ENCODE measurements at regions not wholly inside any gene's neighbourhood (a gene's known extent, or its start where the extent isn't known, plus 50 kb on each side); places are given as distances from the start of the nearest gene placed in this dataset.

DNA sequence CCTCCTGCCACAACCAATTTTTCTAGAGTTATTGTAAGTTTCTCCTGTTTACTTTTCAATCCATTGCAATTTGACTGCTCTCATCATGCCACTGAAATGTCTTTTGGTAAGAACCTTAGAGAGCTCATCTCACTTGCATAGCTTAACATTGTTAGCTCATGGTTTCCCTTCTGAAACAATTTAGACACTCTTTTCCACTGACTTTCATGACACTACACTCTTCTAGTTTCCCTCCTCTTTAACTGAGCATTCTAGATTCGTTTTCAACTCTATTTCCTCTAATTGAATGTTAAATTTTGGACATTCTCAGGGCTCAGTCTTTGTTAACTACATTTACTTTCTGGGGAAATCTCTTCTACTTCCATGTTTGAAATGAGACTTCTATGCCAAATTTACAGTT lies 369.1 kb downstream of the JRKL start:
- ATAC-seq (ENCODE audit: low read depth in 2 of 2) (no peak), DNase-seq (no peak)
- no peaks in the 10 kb centered on the region for H3K27me3 ChIP-seq (ENCODE audit: control insufficient read depth, insufficient read depth, low read length)
- no peak overlapping the region for H3K27ac ChIP-seq (ENCODE audit: insufficient read depth, low read length, poor library complexity, severe bottlenecking)
- Mint-ChIP-seq H3K4me3 (no peak overlapping the region), H3K9me3 (peaks cover 0 to 12% (median 3%) of the 10 kb centered on the region in 7 donors), H3K27ac (no peak overlapping the region), H3K4me1 (no peaks in the 10 kb centered on the region), H3K36me3 (no peaks in the 10 kb centered on the region), H3K27me3 (no peaks in the 10 kb centered on the region)
- H3K4me3 ChIP-seq (ENCODE audit: low read depth, low read length), result no peak overlapping the region
- no peaks in the 10 kb centered on the region for H3K9me3 ChIP-seq (ENCODE audit: control insufficient read depth in 2 of 2, low read length in 2 of 2)
- no peaks in the 10 kb centered on the region for H3K36me3 ChIP-seq (ENCODE audit: control insufficient read depth, insufficient read depth, low read length)
- H3K4me1 ChIP-seq (ENCODE audit: control insufficient read depth, insufficient read depth, low read length, poor library complexity, severe bottlenecking), result no peaks in the 10 kb centered on the region

DNA sequence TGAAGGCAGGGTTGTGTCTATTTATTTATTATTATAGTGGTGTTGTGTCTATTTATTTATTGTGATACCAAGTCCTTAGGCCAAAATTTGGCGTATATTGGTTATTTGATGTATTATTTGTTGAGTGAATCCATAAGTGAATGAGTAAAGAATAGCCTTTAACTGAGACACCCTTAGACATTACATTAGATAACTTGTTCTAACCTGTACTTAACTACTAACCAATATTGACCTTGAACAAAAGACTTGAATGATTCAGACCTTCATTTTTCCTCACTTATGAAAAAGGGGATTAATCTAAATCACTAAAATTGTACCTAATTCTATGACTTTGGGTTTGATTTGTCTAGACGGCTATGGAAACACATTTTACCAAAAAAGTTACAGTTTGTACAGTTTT lies 370.5 kb downstream of the JRKL start:
- Histone ChIP-seq H3K27me3 (ENCODE audit: control insufficient read depth, insufficient read depth, low read length) (no peaks in the 10 kb centered on the region), H3K36me3 (ENCODE audit: control insufficient read depth, insufficient read depth, low read length) (no peaks in the 10 kb centered on the region), H3K27ac (ENCODE audit: insufficient read depth, low read length, poor library complexity, severe bottlenecking) (no peak overlapping the region), H3K4me1 (ENCODE audit: control insufficient read depth, insufficient read depth, low read length, poor library complexity, severe bottlenecking) (no peaks in the 10 kb centered on the region), H3K9me3 (ENCODE audit: control insufficient read depth in 2 of 2, low read length in 2 of 2) (no peaks in the 10 kb centered on the region), H3K4me3 (ENCODE audit: low read depth, low read length) (no peak overlapping the region)
- H3K4me1 Mint-ChIP-seq, result no peaks in the 10 kb centered on the region
- no peak for DNase-seq
- peaks cover 0 to 19% (median 3%) of the 10 kb centered on the region in 7 donors for H3K9me3 Mint-ChIP-seq
- no peaks in the 10 kb centered on the region for H3K36me3 Mint-ChIP-seq
- no peak overlapping the region for H3K27ac Mint-ChIP-seq
- H3K4me3 Mint-ChIP-seq, result no peak overlapping the region
- no peak for ATAC-seq (ENCODE audit: low read depth in 2 of 2)
- H3K27me3 Mint-ChIP-seq, result no peaks in the 10 kb centered on the region

DNA sequence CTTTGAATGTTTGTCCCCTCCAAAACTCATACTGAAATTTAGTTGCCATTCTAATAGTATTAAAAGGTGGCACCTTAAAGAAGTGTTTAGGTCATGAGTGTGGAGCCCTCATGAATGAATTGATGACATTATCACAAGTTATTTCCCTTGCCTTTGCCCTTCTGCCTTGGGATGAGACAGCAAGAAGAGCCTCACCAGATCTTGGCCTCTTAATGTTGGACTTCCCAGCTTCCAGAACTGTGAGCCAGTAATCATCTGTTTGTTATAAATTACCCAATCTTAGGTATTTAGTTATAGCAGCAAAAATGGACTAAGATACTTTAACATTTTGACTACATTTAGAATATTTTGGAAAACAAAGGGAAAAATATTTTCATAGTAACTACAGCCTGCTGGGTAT lies 371.0 kb downstream of the JRKL start:
- no peaks in the 10 kb centered on the region for H3K36me3 ChIP-seq (ENCODE audit: control insufficient read depth, insufficient read depth, low read length)
- H3K27me3 ChIP-seq (ENCODE audit: control insufficient read depth, insufficient read depth, low read length), result no peaks in the 10 kb centered on the region
- H3K9me3 ChIP-seq (ENCODE audit: control insufficient read depth in 2 of 2, low read length in 2 of 2), result no peaks in the 10 kb centered on the region
- no peaks in the 10 kb centered on the region for H3K4me1 ChIP-seq (ENCODE audit: control insufficient read depth, insufficient read depth, low read length, poor library complexity, severe bottlenecking)
- Mint-ChIP-seq H3K27ac (no peak overlapping the region), H3K36me3 (no peaks in the 10 kb centered on the region), H3K27me3 (no peaks in the 10 kb centered on the region), H3K4me1 (no peaks in the 10 kb centered on the region), H3K9me3 (peaks cover 0 to 19% (median 3%) of the 10 kb centered on the region in 7 donors), H3K4me3 (no peak overlapping the region)
- ATAC-seq (ENCODE audit: low read depth in 2 of 2) (no peak), DNase-seq (no peak)
- H3K4me3 ChIP-seq (ENCODE audit: low read depth, low read length), result no peak overlapping the region
- no peak overlapping the region for H3K27ac ChIP-seq (ENCODE audit: insufficient read depth, low read length, poor library complexity, severe bottlenecking)

DNA sequence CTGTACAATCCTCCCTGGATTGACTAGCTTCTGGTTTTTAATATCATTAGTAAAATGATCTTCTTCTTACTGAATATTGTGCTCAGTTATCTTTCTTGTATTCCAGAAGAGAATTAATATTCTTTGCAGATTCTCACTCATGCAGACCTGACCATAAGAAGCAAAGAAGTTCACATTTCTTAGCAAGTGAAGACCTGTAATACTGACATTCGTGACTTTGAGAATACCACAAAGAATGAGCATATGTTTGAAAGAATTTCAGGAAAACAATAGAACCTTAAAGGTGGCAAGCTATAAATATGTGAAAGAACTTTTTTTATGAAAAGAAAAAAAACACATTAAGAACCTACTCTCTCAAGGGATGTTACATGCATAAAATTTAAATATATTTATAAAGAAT lies 371.6 kb downstream of the JRKL start:
- ATAC-seq (ENCODE audit: low read depth in 2 of 2) (no peak), DNase-seq (no peak)
- no peaks in the 10 kb centered on the region for H3K36me3 Mint-ChIP-seq
- Histone ChIP-seq H3K27me3 (ENCODE audit: control insufficient read depth, insufficient read depth, low read length) (no peaks in the 10 kb centered on the region), H3K36me3 (ENCODE audit: control insufficient read depth, insufficient read depth, low read length) (no peaks in the 10 kb centered on the region), H3K9me3 (ENCODE audit: control insufficient read depth in 2 of 2, low read length in 2 of 2) (no peaks in the 10 kb centered on the region), H3K4me1 (ENCODE audit: control insufficient read depth, insufficient read depth, low read length, poor library complexity, severe bottlenecking) (no peaks in the 10 kb centered on the region), H3K27ac (ENCODE audit: insufficient read depth, low read length, poor library complexity, severe bottlenecking) (no peak overlapping the region), H3K4me3 (ENCODE audit: low read depth, low read length) (no peak overlapping the region)
- no peaks in the 10 kb centered on the region for H3K4me1 Mint-ChIP-seq
- H3K4me3 Mint-ChIP-seq, result no peak overlapping the region
- no peak overlapping the region for H3K27ac Mint-ChIP-seq
- peaks cover 0 to 21% (median 3%) of the 10 kb centered on the region in 7 donors for H3K9me3 Mint-ChIP-seq
- H3K27me3 Mint-ChIP-seq, result no peaks in the 10 kb centered on the region

DNA sequence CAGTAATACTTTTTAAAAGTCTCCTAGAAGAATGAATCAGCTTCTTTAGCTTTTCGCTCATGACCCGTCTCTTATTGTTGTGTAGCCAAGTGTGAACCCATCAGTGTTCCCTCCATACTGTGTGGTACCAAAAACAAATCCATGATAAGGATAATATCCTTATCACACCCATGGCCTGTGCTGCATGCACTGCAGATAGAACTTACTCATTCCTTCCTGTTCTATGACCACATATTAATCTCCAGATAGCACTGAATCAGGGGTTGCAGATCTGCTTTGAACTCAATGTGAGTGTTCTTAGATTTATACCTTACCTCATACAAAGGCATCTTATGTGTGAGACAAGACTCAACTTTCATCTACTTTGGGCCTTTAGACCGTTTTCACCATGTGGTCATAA lies 373.4 kb downstream of the JRKL start:
- H3K4me3 Mint-ChIP-seq, result no peak overlapping the region
- no peaks in the 10 kb centered on the region for H3K36me3 ChIP-seq (ENCODE audit: control insufficient read depth, insufficient read depth, low read length)
- H3K36me3 Mint-ChIP-seq, result no peaks in the 10 kb centered on the region
- ATAC-seq (ENCODE audit: low read depth in 2 of 2), result no peak
- H3K4me3 ChIP-seq (ENCODE audit: low read depth, low read length), result no peak overlapping the region
- no peaks in the 10 kb centered on the region for H3K4me1 ChIP-seq (ENCODE audit: control insufficient read depth, insufficient read depth, low read length, poor library complexity, severe bottlenecking)
- H3K27me3 ChIP-seq (ENCODE audit: control insufficient read depth, insufficient read depth, low read length), result no peaks in the 10 kb centered on the region
- H3K9me3 Mint-ChIP-seq, result peaks cover 0 to 24% (median 5%) of the 10 kb centered on the region in 7 donors
- H3K27ac ChIP-seq (ENCODE audit: insufficient read depth, low read length, poor library complexity, severe bottlenecking), result no peak overlapping the region
- no peaks in the 10 kb centered on the region for H3K27me3 Mint-ChIP-seq
- no peak overlapping the region for H3K27ac Mint-ChIP-seq
- no peak for DNase-seq
- H3K9me3 ChIP-seq (ENCODE audit: control insufficient read depth in 2 of 2, low read length in 2 of 2), result no peaks in the 10 kb centered on the region
- no peaks in the 10 kb centered on the region for H3K4me1 Mint-ChIP-seq

DNA sequence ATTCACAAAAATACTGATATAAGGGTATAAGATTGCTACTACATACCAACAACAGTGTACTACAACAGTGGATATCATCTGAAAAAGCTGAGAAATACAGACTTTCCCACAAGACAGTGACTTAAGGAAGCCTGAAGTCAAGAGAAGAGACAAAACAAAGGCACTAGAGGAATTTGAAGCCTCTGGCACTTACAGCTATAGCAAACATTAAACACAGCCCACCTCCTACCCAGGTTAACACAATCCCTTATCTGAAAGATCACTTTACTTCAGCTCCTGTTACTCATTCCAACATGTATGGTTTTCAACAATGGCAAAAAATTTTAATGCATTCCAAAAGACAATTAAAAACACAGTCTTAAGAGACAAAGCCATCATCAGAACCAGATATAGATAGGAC lies 388.5 kb downstream of the JRKL start:
- Mint-ChIP-seq H3K27me3 (no peaks in the 10 kb centered on the region), H3K27ac (no peak overlapping the region), H3K4me1 (no peaks in the 10 kb centered on the region), H3K36me3 (no peaks in the 10 kb centered on the region), H3K4me3 (no peak overlapping the region), H3K9me3 (peaks cover 0 to 8% (median 2%) of the 10 kb centered on the region in 7 donors)
- ATAC-seq (ENCODE audit: low read depth in 2 of 2) (no peak), DNase-seq (no peak)
- Histone ChIP-seq H3K36me3 (ENCODE audit: control insufficient read depth, insufficient read depth, low read length) (no peaks in the 10 kb centered on the region), H3K27me3 (ENCODE audit: control insufficient read depth, insufficient read depth, low read length) (no peaks in the 10 kb centered on the region), H3K27ac (ENCODE audit: insufficient read depth, low read length, poor library complexity, severe bottlenecking) (no peak overlapping the region), H3K9me3 (ENCODE audit: control insufficient read depth in 2 of 2, low read length in 2 of 2) (no peaks in the 10 kb centered on the region), H3K4me3 (ENCODE audit: low read depth, low read length) (no peak overlapping the region), H3K4me1 (ENCODE audit: control insufficient read depth, insufficient read depth, low read length, poor library complexity, severe bottlenecking) (no peaks in the 10 kb centered on the region)

DNA sequence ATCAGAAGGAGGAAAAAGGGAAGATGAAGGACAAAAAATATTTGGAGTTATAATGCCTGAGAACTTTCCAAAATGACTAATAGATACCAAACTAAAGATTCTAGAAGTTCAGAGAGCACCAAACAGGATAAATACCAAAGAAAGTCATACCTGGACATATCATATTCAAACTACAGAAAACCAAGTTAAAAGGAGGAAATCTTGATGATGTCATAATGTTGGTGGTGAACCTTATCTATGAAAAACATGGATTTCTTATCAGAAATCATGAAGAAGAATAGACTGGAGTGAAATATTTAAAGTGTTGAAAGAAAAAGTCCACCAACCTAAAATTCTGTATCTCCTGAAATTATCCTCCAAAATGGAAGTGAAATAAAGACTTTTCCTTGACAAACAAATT lies 389.2 kb downstream of the JRKL start:
- DNase-seq (no peak), ATAC-seq (ENCODE audit: low read depth in 2 of 2) (no peak)
- Mint-ChIP-seq H3K27ac (no peak overlapping the region), H3K9me3 (peaks cover 0 to 9% (median 2%) of the 10 kb centered on the region in 7 donors), H3K4me1 (no peaks in the 10 kb centered on the region), H3K36me3 (no peaks in the 10 kb centered on the region), H3K4me3 (no peak overlapping the region), H3K27me3 (no peaks in the 10 kb centered on the region)
- H3K27me3 ChIP-seq (ENCODE audit: control insufficient read depth, insufficient read depth, low read length), result no peaks in the 10 kb centered on the region
- H3K27ac ChIP-seq (ENCODE audit: insufficient read depth, low read length, poor library complexity, severe bottlenecking), result no peak overlapping the region
- no peaks in the 10 kb centered on the region for H3K9me3 ChIP-seq (ENCODE audit: control insufficient read depth in 2 of 2, low read length in 2 of 2)
- H3K36me3 ChIP-seq (ENCODE audit: control insufficient read depth, insufficient read depth, low read length), result no peaks in the 10 kb centered on the region
- H3K4me3 ChIP-seq (ENCODE audit: low read depth, low read length), result no peak overlapping the region
- H3K4me1 ChIP-seq (ENCODE audit: control insufficient read depth, insufficient read depth, low read length, poor library complexity, severe bottlenecking), result no peaks in the 10 kb centered on the region

DNA sequence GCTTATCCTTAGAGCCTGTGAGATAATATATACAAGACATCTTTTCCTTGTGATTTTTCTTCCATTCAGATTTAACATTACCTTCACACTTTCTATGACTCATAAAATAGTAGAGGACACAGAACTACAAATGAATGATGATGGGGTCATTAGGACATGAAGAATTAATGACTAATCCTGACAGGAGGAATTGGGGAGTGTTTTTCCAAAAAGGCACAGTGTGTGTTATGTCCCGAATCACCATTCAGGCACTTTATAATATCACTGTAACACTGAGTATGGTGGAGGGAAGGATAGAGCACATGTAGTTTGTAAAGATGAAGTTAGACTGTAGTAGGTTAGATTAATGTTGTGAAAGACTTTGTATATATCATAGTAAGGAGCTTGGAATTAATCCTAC lies 391.3 kb downstream of the JRKL start:
- no peaks in the 10 kb centered on the region for H3K36me3 Mint-ChIP-seq
- no peaks in the 10 kb centered on the region for H3K36me3 ChIP-seq (ENCODE audit: control insufficient read depth, insufficient read depth, low read length)
- no peaks in the 10 kb centered on the region for H3K27me3 Mint-ChIP-seq
- H3K9me3 Mint-ChIP-seq, result peaks cover 0 to 9% (median 2%) of the 10 kb centered on the region in 7 donors
- H3K4me3 ChIP-seq (ENCODE audit: low read depth, low read length), result no peak overlapping the region
- H3K4me1 ChIP-seq (ENCODE audit: control insufficient read depth, insufficient read depth, low read length, poor library complexity, severe bottlenecking), result no peaks in the 10 kb centered on the region
- no peaks in the 10 kb centered on the region for H3K9me3 ChIP-seq (ENCODE audit: control insufficient read depth in 2 of 2, low read length in 2 of 2)
- H3K27ac Mint-ChIP-seq, result no peak overlapping the region
- no peak overlapping the region for H3K4me3 Mint-ChIP-seq
- H3K27ac ChIP-seq (ENCODE audit: insufficient read depth, low read length, poor library complexity, severe bottlenecking), result no peak overlapping the region
- H3K4me1 Mint-ChIP-seq, result no peaks in the 10 kb centered on the region
- ATAC-seq (ENCODE audit: low read depth in 2 of 2) (no peak), DNase-seq (no peak)
- H3K27me3 ChIP-seq (ENCODE audit: control insufficient read depth, insufficient read depth, low read length), result no peaks in the 10 kb centered on the region
